Erythroblast (primary cell): ENCODE measurements at regions not wholly inside any gene's neighbourhood (a gene's known extent, or its start where the extent isn't known, plus 50 kb on each side); places are given as distances from the start of the nearest gene placed in this dataset.

Experiments
- DNase-seq, 2 experiments: peaks; one replicate each; lab custom pipeline; 2025; lab: John Stamatoyannopoulos, UW
- GATA1 ChIP-seq: IDR thresholded peaks from 2 replicates; pipeline ENCODE4 v1.6.1; 2011; ENCODE audit warnings: low read depth, mild to moderate bottlenecking, control low read depth, low read length, moderate library complexity
- POLR2A ChIP-seq: IDR thresholded peaks from 2 replicates; pipeline ENCODE4 v1.6.1; 2011; ENCODE audit warnings: mild to moderate bottlenecking, low read length

DNA sequence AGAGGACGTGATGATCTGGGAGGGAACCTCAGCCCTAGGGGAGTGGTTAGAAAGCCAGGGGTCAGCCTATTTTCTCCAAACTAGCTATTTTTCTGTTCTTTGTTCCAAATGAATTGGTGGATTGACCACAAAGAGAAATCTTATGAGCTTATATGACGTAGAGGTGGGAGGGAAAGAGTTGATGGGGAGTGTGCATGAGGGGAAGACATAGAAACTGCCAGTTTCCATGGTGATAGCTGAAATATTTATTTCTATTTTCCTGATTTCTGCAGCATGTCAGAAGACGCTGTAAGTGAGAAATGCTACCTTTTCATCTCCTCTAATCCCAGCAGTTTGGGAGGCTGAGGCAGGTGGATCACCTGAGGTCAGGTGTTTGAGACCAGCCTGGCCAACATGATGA is 51.4 kb upstream of the CISTR start:
- DNase-seq, result no peak
- TF ChIP-seq GATA1 (no peak), POLR2A (no peak)

DNA sequence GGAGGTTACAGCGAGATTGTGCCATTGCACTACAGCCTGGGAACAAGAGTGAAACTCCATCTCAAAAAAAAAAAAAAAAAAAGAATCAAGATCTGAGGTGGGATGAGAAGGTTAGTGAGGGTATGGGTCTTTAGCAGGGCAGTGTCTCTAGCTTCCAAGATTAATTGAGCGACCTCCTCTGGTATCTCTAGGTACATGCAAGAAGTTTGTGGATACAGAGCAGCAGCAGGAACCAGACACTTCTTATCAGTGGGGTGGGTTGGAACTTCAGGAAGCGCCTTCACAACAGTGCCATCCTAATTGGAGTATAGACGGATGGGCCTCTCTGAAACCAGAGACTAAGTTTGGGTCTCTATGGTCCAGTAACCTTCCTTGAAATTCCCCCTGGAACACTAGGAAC is 51.9 kb upstream of the CISTR start:
- TF ChIP-seq POLR2A (no peak), GATA1 (no peak)
- DNase-seq, result no peak

DNA sequence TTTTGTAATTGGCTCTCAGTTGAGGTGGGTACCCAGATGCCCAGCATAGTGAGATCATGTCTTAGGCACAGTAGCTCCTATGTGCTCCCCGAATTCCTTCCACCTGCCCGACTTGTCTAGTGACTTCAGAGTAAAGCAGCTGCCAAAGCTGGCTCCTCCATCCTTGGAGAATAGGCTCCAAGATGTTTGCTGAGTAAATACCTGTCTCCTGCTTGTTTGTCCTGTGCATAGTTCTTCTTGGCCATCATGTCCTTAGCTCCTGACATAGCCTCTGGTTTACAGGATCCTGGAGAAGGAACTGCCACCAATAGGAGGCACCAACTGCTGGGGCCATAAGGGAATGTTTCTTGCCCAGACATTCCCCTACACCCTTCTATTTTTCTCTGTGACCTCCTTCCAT is 52.6 kb upstream of the CISTR start:
- no peak for DNase-seq
- TF ChIP-seq POLR2A (no peak), GATA1 (no peak)

- no peak for DNase-seq
Measured at GRCh38 chr12:53805067-53805466, 53.3 kb upstream of the CISTR start.

GRCh38 chr12:53805791-53806190 is 54.0 kb upstream of the CISTR start:
- no peak for DNase-seq
- TF ChIP-seq GATA1 (no peak), POLR2A (no peak)

More at GRCh38 chr12:53805067-53805466, 53.3 kb upstream of the CISTR start:
- TF ChIP-seq GATA1, result no peak
- TF ChIP-seq POLR2A, result no peak

- DNase-seq, result no peak
- no peak for TF ChIP-seq GATA1
- TF ChIP-seq POLR2A, result no peak
Measured at GRCh38 chr12:53806721-53807120, 54.9 kb upstream of the CISTR start.

DNA sequence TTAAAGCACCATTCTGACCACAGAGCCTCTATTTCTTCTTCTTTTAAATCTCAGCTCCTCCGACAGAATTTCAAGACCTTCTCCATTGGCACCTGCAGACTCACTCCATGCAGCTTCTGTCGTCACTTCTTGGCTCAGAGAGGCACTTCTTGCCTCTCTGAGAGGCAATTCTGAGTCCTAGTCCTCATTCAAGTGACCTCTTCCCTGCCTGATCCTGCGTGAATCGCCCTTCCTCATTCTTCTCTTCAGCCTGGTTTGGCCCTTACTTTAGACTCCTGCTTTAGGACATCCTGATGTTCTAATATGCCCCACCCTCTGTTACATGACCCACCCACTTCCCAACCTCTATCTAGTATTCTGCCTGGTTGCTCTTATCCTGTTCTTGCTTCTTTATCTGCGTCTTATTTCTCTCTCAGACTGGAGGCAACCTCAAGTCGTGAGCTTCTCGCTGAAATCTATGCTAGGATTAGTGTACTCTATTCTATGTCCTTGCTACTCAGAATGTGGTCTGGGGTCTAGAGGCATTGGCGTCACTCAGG is 55.6 kb upstream of the CISTR start:
- no peak for TF ChIP-seq GATA1
- no peak for TF ChIP-seq POLR2A
- DNase-seq, result peak; percentile 4 to 17

- no peak for TF ChIP-seq GATA1
- no peak for TF ChIP-seq POLR2A
- DNase-seq, result no peak
Measured at GRCh38 chr12:53808023-53808705, 56.4 kb upstream of the CISTR start.

GRCh38 chr12:53809005-53809404 is 57.2 kb upstream of the CISTR start:
- peak; percentile 46 to 79 for DNase-seq
- no peak for TF ChIP-seq POLR2A
- no peak for TF ChIP-seq GATA1

- DNase-seq, result no peak
- TF ChIP-seq POLR2A, result no peak
- no peak for TF ChIP-seq GATA1
Measured at GRCh38 chr12:53810950-53811349, 59.2 kb upstream of the CISTR start.

DNA sequence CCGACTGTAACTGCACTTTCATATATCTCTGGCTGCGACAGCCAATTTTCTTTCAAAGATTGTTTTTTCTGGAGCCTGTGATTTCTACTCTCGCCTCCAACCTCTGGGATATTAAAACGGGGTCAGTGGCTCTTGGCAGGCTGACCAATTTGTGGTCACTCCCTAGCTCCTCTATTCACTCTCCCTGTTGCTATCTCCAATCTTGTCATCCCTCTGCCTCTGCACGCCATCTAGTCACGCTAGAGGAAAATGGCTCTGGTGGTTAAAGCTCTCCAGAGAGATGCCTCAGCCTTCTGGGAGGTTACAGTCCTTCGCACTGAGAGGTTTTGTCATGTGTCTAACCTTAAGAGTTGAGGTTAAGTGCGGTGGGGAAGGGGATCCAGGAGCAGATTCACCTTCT is 59.8 kb upstream of the CISTR start:
- TF ChIP-seq POLR2A, result no peak
- TF ChIP-seq GATA1, result no peak
- no peak for DNase-seq

DNA sequence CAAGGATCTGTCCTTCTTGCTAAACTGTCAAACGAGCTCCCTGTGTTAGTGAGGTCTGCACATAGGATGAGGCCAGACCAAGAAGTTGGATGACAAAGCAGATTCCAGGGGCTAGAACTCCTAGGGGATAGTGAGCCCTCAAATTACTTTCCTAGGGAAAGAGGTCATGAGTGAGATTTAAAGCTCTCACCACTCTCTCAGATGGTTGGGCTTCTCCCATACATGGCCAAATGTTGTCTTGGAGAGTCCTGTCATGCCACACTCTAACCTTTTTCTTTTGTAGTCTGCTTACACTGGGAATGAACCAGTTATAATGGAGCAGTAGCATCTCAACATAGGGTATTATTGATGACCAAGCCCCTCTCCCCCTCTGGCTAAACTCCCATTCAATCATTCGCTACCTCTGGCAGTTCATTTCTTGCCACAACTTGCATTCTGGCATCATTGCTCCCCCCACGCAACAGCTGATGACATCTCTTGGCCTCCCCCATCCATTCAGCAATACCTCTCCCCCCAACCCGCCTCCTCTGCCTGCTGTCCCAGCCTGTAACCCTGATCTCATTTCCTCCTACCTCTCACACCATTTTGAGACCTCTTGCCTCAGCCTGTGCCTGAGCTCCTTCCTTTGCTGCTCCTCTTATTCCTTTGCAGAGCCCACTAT is 64.7 kb upstream of the CISTR start:
- TF ChIP-seq POLR2A, result no peak
- TF ChIP-seq GATA1, result no peak
- no peak for DNase-seq

GRCh38 chr12:53817021-53817389 is 65.2 kb upstream of the CISTR start:
- no peak for TF ChIP-seq POLR2A
- TF ChIP-seq GATA1, result no peak
- no peak for DNase-seq

DNA sequence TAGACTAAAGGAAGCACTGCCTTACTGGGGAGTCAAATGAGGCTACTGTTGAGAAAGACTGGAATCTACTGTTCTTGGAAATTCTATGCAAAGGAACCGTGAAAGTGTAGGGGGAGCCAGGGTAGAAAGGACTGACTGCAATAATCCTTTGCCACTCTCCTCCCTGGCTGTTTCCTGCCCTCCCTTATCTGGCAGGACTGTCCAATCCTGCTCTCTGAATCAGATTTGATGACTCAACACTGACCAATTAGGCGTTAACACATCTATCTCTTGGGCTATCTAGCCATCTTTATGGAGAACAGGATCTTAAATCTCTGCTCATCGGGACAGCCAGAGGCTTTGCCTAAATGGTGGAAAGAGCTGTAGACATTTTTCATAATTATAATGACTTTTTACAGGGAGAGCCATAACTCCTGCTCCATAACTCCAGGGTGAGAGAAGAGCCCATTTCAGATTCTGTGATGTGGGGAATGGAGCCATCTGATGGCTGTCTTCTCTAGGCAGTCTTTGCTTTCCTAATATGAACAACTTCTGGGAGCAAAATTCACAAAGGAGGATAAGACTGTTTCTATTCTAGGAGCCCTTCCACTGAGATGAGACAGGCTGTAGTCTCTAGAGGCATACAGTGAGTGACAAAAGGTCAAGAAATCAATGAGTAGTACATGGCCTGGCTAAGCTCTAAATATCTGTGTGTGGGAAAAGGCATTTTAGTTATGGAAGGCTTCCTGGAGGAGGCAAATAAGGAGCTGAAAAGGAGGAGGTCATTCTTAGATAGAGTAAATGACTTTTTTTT is 68.9 kb upstream of the CISTR start:
- no peak for TF ChIP-seq GATA1
- DNase-seq, result no peak
